ENCODE measurements at regions not wholly inside any gene's neighbourhood (a gene's known extent, or its start where the extent isn't known, plus 50 kb on each side); places are given as distances from the start of the nearest gene placed in this dataset.

DNA sequence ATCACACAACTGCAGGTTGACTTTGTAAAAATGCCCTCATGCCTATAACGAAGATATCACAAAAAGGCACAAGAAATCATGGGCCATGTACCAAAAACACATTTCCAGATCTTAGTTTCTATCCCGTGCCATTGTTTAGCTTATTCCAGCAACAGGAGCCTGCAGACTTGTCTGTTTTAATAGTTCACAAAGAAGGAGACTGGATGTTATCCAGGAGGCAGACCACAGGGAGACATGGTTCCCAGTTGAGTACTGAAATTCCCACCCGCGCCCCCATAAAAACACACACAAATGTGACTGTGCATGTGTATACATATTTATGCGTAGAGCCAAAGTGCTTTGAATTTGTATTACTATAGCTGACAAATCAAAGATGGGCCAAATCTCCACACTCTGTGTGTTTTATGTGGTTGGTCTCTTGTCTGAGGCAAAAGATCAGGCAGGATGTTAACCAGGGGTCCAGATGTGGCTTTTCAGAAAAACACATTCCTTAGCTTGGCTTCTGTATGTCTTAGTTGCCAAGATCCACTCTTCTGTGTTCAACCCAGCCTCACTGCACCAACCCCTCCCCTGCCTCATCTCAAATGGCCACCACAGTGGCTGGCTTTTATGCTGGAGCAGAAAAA is 469.2 kb upstream of the DIPK2B start:
- TF ChIP-seq, protein P1, sequence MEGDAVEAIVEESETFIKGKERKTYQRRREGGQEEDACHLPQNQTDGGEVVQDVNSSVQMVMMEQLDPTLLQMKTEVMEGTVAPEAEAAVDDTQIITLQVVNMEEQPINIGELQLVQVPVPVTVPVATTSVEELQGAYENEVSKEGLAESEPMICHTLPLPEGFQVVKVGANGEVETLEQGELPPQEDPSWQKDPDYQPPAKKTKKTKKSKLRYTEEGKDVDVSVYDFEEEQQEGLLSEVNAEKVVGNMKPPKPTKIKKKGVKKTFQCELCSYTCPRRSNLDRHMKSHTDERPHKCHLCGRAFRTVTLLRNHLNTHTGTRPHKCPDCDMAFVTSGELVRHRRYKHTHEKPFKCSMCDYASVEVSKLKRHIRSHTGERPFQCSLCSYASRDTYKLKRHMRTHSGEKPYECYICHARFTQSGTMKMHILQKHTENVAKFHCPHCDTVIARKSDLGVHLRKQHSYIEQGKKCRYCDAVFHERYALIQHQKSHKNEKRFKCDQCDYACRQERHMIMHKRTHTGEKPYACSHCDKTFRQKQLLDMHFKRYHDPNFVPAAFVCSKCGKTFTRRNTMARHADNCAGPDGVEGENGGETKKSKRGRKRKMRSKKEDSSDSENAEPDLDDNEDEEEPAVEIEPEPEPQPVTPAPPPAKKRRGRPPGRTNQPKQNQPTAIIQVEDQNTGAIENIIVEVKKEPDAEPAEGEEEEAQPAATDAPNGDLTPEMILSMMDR (IDR thresholded peaks at IDR 0.05), result no peak
- TF ChIP-seq, protein P2, sequence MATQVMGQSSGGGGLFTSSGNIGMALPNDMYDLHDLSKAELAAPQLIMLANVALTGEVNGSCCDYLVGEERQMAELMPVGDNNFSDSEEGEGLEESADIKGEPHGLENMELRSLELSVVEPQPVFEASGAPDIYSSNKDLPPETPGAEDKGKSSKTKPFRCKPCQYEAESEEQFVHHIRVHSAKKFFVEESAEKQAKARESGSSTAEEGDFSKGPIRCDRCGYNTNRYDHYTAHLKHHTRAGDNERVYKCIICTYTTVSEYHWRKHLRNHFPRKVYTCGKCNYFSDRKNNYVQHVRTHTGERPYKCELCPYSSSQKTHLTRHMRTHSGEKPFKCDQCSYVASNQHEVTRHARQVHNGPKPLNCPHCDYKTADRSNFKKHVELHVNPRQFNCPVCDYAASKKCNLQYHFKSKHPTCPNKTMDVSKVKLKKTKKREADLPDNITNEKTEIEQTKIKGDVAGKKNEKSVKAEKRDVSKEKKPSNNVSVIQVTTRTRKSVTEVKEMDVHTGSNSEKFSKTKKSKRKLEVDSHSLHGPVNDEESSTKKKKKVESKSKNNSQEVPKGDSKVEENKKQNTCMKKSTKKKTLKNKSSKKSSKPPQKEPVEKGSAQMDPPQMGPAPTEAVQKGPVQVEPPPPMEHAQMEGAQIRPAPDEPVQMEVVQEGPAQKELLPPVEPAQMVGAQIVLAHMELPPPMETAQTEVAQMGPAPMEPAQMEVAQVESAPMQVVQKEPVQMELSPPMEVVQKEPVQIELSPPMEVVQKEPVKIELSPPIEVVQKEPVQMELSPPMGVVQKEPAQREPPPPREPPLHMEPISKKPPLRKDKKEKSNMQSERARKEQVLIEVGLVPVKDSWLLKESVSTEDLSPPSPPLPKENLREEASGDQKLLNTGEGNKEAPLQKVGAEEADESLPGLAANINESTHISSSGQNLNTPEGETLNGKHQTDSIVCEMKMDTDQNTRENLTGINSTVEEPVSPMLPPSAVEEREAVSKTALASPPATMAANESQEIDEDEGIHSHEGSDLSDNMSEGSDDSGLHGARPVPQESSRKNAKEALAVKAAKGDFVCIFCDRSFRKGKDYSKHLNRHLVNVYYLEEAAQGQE (IDR thresholded peaks at IDR 0.05; ENCODE audit: insufficient read depth in 1 of 2, low read depth in 2 of 2, low read length in 1 of 2), result no peak
- TF ChIP-seq POLR2AphosphoS5 (IDR thresholded peaks at IDR 0.05; ENCODE audit: low read depth, low read length), result no peak

All from Panc1 (cell line).